ENCODE measurements at regions not wholly inside any gene's neighbourhood (a gene's known extent, or its start where the extent isn't known, plus 50 kb on each side); places are given as distances from the start of the nearest gene placed in this dataset.

GRCh38 chr2:173791502-173791901 lies 173.7 kb downstream of the SP3 start:
- H3K27me3 Mint-ChIP-seq (ENCODE audit: insufficient read depth, unreplicated experiment) = peaks cover 41% of the 10 kb centered on the region
- no peak overlapping the region for H3K4me3 Mint-ChIP-seq (ENCODE audit: unreplicated experiment)
- H3K9me3 Mint-ChIP-seq (ENCODE audit: unreplicated experiment) = no peaks in the 10 kb centered on the region
- no TSS peak for BruUV-seq (replicated peaks)
- H3K27ac Mint-ChIP-seq (ENCODE audit: low read depth, unreplicated experiment) = no peak overlapping the region
- no peaks in the 10 kb centered on the region for H3K4me1 Mint-ChIP-seq (ENCODE audit: insufficient read depth, unreplicated experiment)
- intact Hi-C loops (cut with micrococcal nuclease) = no loop called here
- TF ChIP-seq CTCF (IDR thresholded peaks at IDR 0.05; ENCODE audit: unreplicated experiment) = no peak
- no peak for DNase-seq (ENCODE audit: unreplicated experiment)
- H3K36me3 Mint-ChIP-seq (ENCODE audit: insufficient read depth, unreplicated experiment) = no peaks in the 10 kb centered on the region
- POLR2A ChIA-PET = no interaction called here
- CTCF ChIA-PET = no interaction called here

- Mint-ChIP-seq H3K4me1 (ENCODE audit: insufficient read depth, unreplicated experiment) (no peaks in the 10 kb centered on the region), H3K27me3 (ENCODE audit: insufficient read depth, unreplicated experiment) (peaks cover 35% of the 10 kb centered on the region), H3K4me3 (ENCODE audit: unreplicated experiment) (no peak overlapping the region), H3K36me3 (ENCODE audit: insufficient read depth, unreplicated experiment) (no peaks in the 10 kb centered on the region), H3K9me3 (ENCODE audit: unreplicated experiment) (no peaks in the 10 kb centered on the region), H3K27ac (ENCODE audit: low read depth, unreplicated experiment) (no peak overlapping the region)
- no TSS peak for BruUV-seq (replicated peaks)
- no peak for DNase-seq (ENCODE audit: unreplicated experiment)
- intact Hi-C loops (cut with micrococcal nuclease) = no loop called here
- POLR2A ChIA-PET = no interaction called here
- CTCF ChIA-PET = no interaction called here
- TF ChIP-seq CTCF (IDR thresholded peaks at IDR 0.05; ENCODE audit: unreplicated experiment) = no peak
Measured at GRCh38 chr2:173792166-173792565, 173.0 kb downstream of the SP3 start.

GRCh38 chr2:173792741-173793140 lies 172.4 kb downstream of the SP3 start:
- ChIA-PET POLR2A (no interaction called here), CTCF (interaction anchor here (0.6 kb wide), 1 partner anchor 15 kb away, joined by 3 read pairs; no protein-coding TSS in a partner anchor)
- intact Hi-C loops (cut with micrococcal nuclease) = no loop called here
- Mint-ChIP-seq H3K4me1 (ENCODE audit: insufficient read depth, unreplicated experiment) (no peaks in the 10 kb centered on the region), H3K4me3 (ENCODE audit: unreplicated experiment) (no peak overlapping the region), H3K9me3 (ENCODE audit: unreplicated experiment) (no peaks in the 10 kb centered on the region), H3K27ac (ENCODE audit: low read depth, unreplicated experiment) (no peak overlapping the region), H3K27me3 (ENCODE audit: insufficient read depth, unreplicated experiment) (peaks cover 29% of the 10 kb centered on the region), H3K36me3 (ENCODE audit: insufficient read depth, unreplicated experiment) (no peaks in the 10 kb centered on the region)
- no peak for TF ChIP-seq CTCF (IDR thresholded peaks at IDR 0.05; ENCODE audit: unreplicated experiment)
- no peak for DNase-seq (ENCODE audit: unreplicated experiment)
- no TSS peak for BruUV-seq (replicated peaks)

GRCh38 chr2:173793709-173794565 lies 171.2 kb downstream of the SP3 start:
- POLR2A ChIA-PET = no interaction called here
- BruUV-seq (replicated peaks) = no TSS peak
- no peak for TF ChIP-seq CTCF (IDR thresholded peaks at IDR 0.05; ENCODE audit: unreplicated experiment)
- H3K27me3 Mint-ChIP-seq (ENCODE audit: insufficient read depth, unreplicated experiment) = peaks cover 28% of the 10 kb centered on the region
- H3K4me1 Mint-ChIP-seq (ENCODE audit: insufficient read depth, unreplicated experiment) = no peaks in the 10 kb centered on the region
- H3K36me3 Mint-ChIP-seq (ENCODE audit: insufficient read depth, unreplicated experiment) = no peaks in the 10 kb centered on the region
- no peak for DNase-seq (ENCODE audit: unreplicated experiment)
- intact Hi-C loops (cut with micrococcal nuclease) = no loop called here
- CTCF ChIA-PET = no interaction called here
- H3K4me3 Mint-ChIP-seq (ENCODE audit: unreplicated experiment) = no peak overlapping the region
- no peaks in the 10 kb centered on the region for H3K9me3 Mint-ChIP-seq (ENCODE audit: unreplicated experiment)
- no peak overlapping the region for H3K27ac Mint-ChIP-seq (ENCODE audit: low read depth, unreplicated experiment)
